SH-SY5Y (cell line): ENCODE measurements at regions not wholly inside any gene's neighbourhood (a gene's known extent, or its start where the extent isn't known, plus 50 kb on each side); places are given as distances from the start of the nearest gene placed in this dataset.

ENCODE experiments used
- GATA2 ChIP-seq: IDR thresholded peaks from 2 replicates; pipeline ENCODE4 v1.6.1; 2011; ENCODE audit warnings: mild to moderate bottlenecking, low read depth, low read length
- GATA3 ChIP-seq: IDR thresholded peaks from 2 replicates; pipeline ENCODE4 v1.6.1; 2011; ENCODE audit warnings: low read depth, mild to moderate bottlenecking, low read length, moderate library complexity

DNA sequence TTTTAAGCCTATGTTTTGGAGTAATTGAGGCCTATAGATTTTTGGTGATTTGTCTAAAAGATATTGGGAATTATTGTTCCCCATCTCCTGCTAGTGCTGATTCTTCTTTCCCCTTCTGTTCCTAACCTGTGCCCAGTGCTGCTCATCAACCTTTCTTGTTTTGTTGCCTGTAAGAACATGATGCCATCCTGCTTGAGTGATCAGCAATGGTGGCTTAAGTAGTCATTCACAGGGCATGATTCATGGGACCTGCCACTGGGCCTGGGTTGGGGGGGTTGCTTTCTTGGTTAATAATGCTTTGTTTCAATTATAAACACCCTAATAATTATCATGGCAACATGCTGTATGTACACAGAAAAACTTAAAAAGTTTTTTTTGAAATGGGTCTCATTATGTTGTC is 562.9 kb upstream of the SETBP1 start:
- TF ChIP-seq GATA3 (no peak), GATA2 (no peak)
